ENCODE measurements at regions not wholly inside any gene's neighbourhood (a gene's known extent, or its start where the extent isn't known, plus 50 kb on each side); places are given as distances from the start of the nearest gene placed in this dataset.

GRCh38 chr9:109888695-109889094 lies 108.7 kb downstream of the PALM2AKAP2 start:
- Mint-ChIP-seq H3K9me3 (ENCODE audit: low read depth, unreplicated experiment) (no peaks in the 10 kb centered on the region), H3K4me3 (ENCODE audit: low read depth, unreplicated experiment) (no peak overlapping the region), H3K36me3 (ENCODE audit: insufficient read depth, unreplicated experiment) (no peaks in the 10 kb centered on the region), H3K4me1 (ENCODE audit: low read depth, unreplicated experiment) (no peaks in the 10 kb centered on the region), H3K27me3 (ENCODE audit: unreplicated experiment) (no peaks in the 10 kb centered on the region), H3K27ac (ENCODE audit: unreplicated experiment) (no peak overlapping the region)
- TF ChIP-seq CTCF (IDR thresholded peaks at IDR 0.05; ENCODE audit: unreplicated experiment): no peak
- intact Hi-C loops (cut with micrococcal nuclease; ENCODE audit: unreplicated experiment): loop anchor here (5.0 kb wide), 1 partner anchor 316 kb away; no protein-coding TSS in a partner anchor
- CTCF ChIA-PET: interaction anchor here (0.7 kb wide), 1 partner anchor 282 kb away, joined by 4 read pairs; no protein-coding TSS in a partner anchor
- DNase-seq: no peak
- BruUV-seq (replicated peaks): no TSS peak

- no peaks in the 10 kb centered on the region for H3K27me3 Mint-ChIP-seq (ENCODE audit: unreplicated experiment)
- H3K27ac Mint-ChIP-seq (ENCODE audit: unreplicated experiment): no peak overlapping the region
- H3K4me1 Mint-ChIP-seq (ENCODE audit: low read depth, unreplicated experiment): no peaks in the 10 kb centered on the region
- no peak overlapping the region for H3K4me3 Mint-ChIP-seq (ENCODE audit: low read depth, unreplicated experiment)
- CTCF ChIA-PET: no interaction called here
- BruUV-seq (replicated peaks): no TSS peak
- no peak for DNase-seq
- H3K36me3 Mint-ChIP-seq (ENCODE audit: insufficient read depth, unreplicated experiment): no peaks in the 10 kb centered on the region
- H3K9me3 Mint-ChIP-seq (ENCODE audit: low read depth, unreplicated experiment): no peaks in the 10 kb centered on the region
- intact Hi-C loops (cut with micrococcal nuclease; ENCODE audit: unreplicated experiment): loop anchor here (5.0 kb wide), 1 partner anchor 317 kb away; no protein-coding TSS in a partner anchor
- no peak for TF ChIP-seq CTCF (IDR thresholded peaks at IDR 0.05; ENCODE audit: unreplicated experiment)
These were observed 109.5 kb downstream of the PALM2AKAP2 start for GRCh38 chr9:109889456-109889855.

- Mint-ChIP-seq H3K9me3 (ENCODE audit: low read depth, unreplicated experiment) (no peaks in the 10 kb centered on the region), H3K4me1 (ENCODE audit: low read depth, unreplicated experiment) (no peaks in the 10 kb centered on the region), H3K36me3 (ENCODE audit: insufficient read depth, unreplicated experiment) (no peaks in the 10 kb centered on the region), H3K27me3 (ENCODE audit: unreplicated experiment) (peaks cover 3% of the 10 kb centered on the region), H3K27ac (ENCODE audit: unreplicated experiment) (no peak overlapping the region), H3K4me3 (ENCODE audit: low read depth, unreplicated experiment) (no peak overlapping the region)
- no peak for TF ChIP-seq CTCF (IDR thresholded peaks at IDR 0.05; ENCODE audit: unreplicated experiment)
- no TSS peak for BruUV-seq (replicated peaks)
- no peak for DNase-seq
- intact Hi-C loops (cut with micrococcal nuclease; ENCODE audit: unreplicated experiment): no loop called here
- CTCF ChIA-PET: interaction anchor here (0.6 kb wide), 1 partner anchor 342 kb away, joined by 3 read pairs; no protein-coding TSS in a partner anchor
These were observed 113.2 kb downstream of the PALM2AKAP2 start for GRCh38 chr9:109893241-109893640.

GRCh38 chr9:109894473-109894872 lies 114.5 kb downstream of the PALM2AKAP2 start:
- H3K4me3 Mint-ChIP-seq (ENCODE audit: low read depth, unreplicated experiment): no peak overlapping the region
- H3K36me3 Mint-ChIP-seq (ENCODE audit: insufficient read depth, unreplicated experiment): no peaks in the 10 kb centered on the region
- H3K4me1 Mint-ChIP-seq (ENCODE audit: low read depth, unreplicated experiment): no peaks in the 10 kb centered on the region
- no peak for DNase-seq
- no peak for TF ChIP-seq CTCF (IDR thresholded peaks at IDR 0.05; ENCODE audit: unreplicated experiment)
- intact Hi-C loops (cut with micrococcal nuclease; ENCODE audit: unreplicated experiment): no loop called here
- CTCF ChIA-PET: no interaction called here
- H3K27ac Mint-ChIP-seq (ENCODE audit: unreplicated experiment): no peak overlapping the region
- BruUV-seq (replicated peaks): no TSS peak
- no peaks in the 10 kb centered on the region for H3K9me3 Mint-ChIP-seq (ENCODE audit: low read depth, unreplicated experiment)
- peaks cover 15% of the 10 kb centered on the region for H3K27me3 Mint-ChIP-seq (ENCODE audit: unreplicated experiment)
